Sigmoid colon (tissue), 4 donors: ENCODE measurements at regions not wholly inside any gene's neighbourhood (a gene's known extent, or its start where the extent isn't known, plus 50 kb on each side); places are given as distances from the start of the nearest gene placed in this dataset.

ENCODE experiments used
- CTCF ChIP-seq, 4 experiments: fragments of 450-650 bp in 3 of 4; fragments of 200-600 bp in 1 of 4; IDR thresholded peaks; one replicate each; pipeline ENCODE4 v1.5.1; 2016 to 2019; ENCODE audit warnings: antibody characterized with exemption in 4 of 4, mild to moderate bottlenecking in 3 of 4, moderate library complexity in 2 of 4
- POLR2AphosphoS5 ChIP-seq, 4 donors: sonication (generic); formaldehyde crosslinking; IDR thresholded peaks; one replicate each; pipeline ENCODE4 v1.6.1; 2017; ENCODE audit warnings: antibody characterized with exemption in 4 of 4

- TF ChIP-seq POLR2AphosphoS5 (IDR thresholded peaks at IDR 0.05) = no peak
- TF ChIP-seq CTCF (IDR thresholded peaks at IDR 0.05) = no peak
These were observed 297.5 kb upstream of the FOXQ1 start for GRCh38 chr6:1014431-1014807.
